Activated CD4-positive, alpha-beta T cell treated with anti-CD3 and anti-CD28 coated beads, Interleukin-2, amount 10 ng/mL, durations not matched to agents 7 days and 5 days (primary cell): ENCODE measurements at regions not wholly inside any gene's neighbourhood (a gene's known extent, or its start where the extent isn't known, plus 50 kb on each side); places are given as distances from the start of the nearest gene placed in this dataset.
"Not testable (repeated sequence)": the region's sequence is repeated elsewhere in the genome, so short reads cannot be mapped to it uniquely, and the experiment has no call there.

Experiments
- CTCF ChIA-PET: fragments of 350-600 bp; sonication (Branson Sonifier 250); formaldehyde crosslinking; loops from one replicate; lab custom pipeline; 2021; ENCODE audit warnings: antibody characterized with exemption; lab: Charles Lee
- POLR2A ChIA-PET: fragments of 350-600 bp; sonication (Branson Sonifier 250); formaldehyde crosslinking; loops from one replicate; lab custom pipeline; 2021; ENCODE audit warnings: antibody characterized with exemption; lab: Charles Lee
- DNase-seq: peaks from one replicate; pipeline ENCODE4 v3.0.0-alpha.2; 2020
- H3K27ac Mint-ChIP-seq: one replicate; pipeline ENCODE4 v1.8.0; 2021; ENCODE audit warnings: mild to moderate bottlenecking, moderate library complexity, mixed read lengths
- H3K27me3 Mint-ChIP-seq: one replicate; pipeline ENCODE4 v1.8.0; 2021; ENCODE audit warnings: mixed read lengths
- H3K36me3 Mint-ChIP-seq: one replicate; pipeline ENCODE4 v1.8.0; 2021; ENCODE audit warnings: low read depth, mixed read lengths
- H3K4me1 Mint-ChIP-seq: one replicate; pipeline ENCODE4 v1.8.0; 2021; ENCODE audit warnings: mixed read lengths
- H3K4me3 Mint-ChIP-seq: one replicate; pipeline ENCODE4 v1.8.0; 2021; ENCODE audit warnings: mild to moderate bottlenecking, moderate library complexity, mixed read lengths
- H3K9me3 Mint-ChIP-seq: one replicate; pipeline ENCODE4 v1.8.0; 2021; ENCODE audit warnings: mixed read lengths

DNA sequence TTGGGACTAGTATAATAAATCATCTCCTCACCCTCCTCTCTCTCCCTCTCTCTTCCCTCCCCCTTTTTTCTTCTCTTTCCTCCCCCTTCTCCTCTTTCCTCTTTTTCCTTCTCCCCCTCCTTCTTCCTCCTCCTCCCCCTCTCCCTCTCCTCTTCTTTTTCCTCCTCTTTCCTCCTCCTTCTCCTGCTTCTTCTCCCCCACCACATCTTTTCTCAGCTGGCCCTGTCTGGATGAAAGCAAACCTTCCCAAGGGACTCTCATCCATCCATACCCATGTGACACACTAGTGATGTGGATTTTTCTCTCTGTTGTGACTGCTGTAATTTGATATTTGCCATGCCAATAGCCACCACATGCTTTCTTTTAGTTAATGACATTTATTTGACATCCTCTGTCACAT is 127.2 kb downstream of the EBLN2 start:
- no peak overlapping the region for H3K27ac Mint-ChIP-seq
- H3K9me3 Mint-ChIP-seq = peaks cover 3% of the 10 kb centered on the region
- ChIA-PET POLR2A (no interaction called here), CTCF (no interaction called here)
- no peak overlapping the region for H3K4me3 Mint-ChIP-seq
- no peaks in the 10 kb centered on the region for H3K4me1 Mint-ChIP-seq
- H3K36me3 Mint-ChIP-seq = no peaks in the 10 kb centered on the region
- no peak for DNase-seq
- peaks cover 7% of the 10 kb centered on the region for H3K27me3 Mint-ChIP-seq

GRCh38 chr3:73192036-73192738 is 130.7 kb downstream of the EBLN2 start:
- H3K27ac Mint-ChIP-seq = no peak overlapping the region
- H3K36me3 Mint-ChIP-seq = no peaks in the 10 kb centered on the region
- no peak overlapping the region for H3K4me3 Mint-ChIP-seq
- CTCF ChIA-PET = interaction anchor here (0.5 to 1.3 kb wide), 3 partner anchors 12 to 1025 kb away, joined by 3 to 4 read pairs (median 3); no protein-coding TSS in a partner anchor
- H3K4me1 Mint-ChIP-seq = no peaks in the 10 kb centered on the region
- H3K27me3 Mint-ChIP-seq = peaks cover 2% of the 10 kb centered on the region
- DNase-seq = no peak
- peaks cover 6% of the 10 kb centered on the region for H3K9me3 Mint-ChIP-seq
- POLR2A ChIA-PET = no interaction called here

GRCh38 chr3:73193943-73194342 is 132.5 kb downstream of the EBLN2 start:
- H3K36me3 Mint-ChIP-seq, DNase-seq, POLR2A ChIA-PET, H3K27ac Mint-ChIP-seq, H3K27me3 Mint-ChIP-seq, H3K4me3 Mint-ChIP-seq, CTCF ChIA-PET, H3K9me3 Mint-ChIP-seq, H3K4me1 Mint-ChIP-seq: not testable (repeated sequence)

DNA sequence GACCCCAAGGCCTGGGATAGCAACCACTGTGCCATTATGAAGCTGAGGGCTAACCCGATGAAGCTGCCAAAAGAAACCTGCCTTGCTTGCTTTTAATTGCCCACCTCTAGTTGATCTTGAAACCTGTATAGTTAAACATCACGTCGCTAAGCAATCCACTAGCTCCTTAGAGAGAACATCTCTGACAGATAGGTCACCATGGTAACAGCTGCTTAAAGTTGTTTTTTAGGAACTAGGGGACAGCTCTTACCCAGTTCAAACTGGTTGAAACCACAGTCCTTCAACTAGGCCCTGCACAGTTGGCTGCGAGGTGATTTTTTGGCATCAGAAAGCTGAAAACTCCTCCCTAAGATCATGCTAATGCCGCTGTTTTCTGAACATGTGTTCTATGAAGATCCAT is 135.7 kb downstream of the EBLN2 start:
- peaks cover 6% of the 10 kb centered on the region for H3K9me3 Mint-ChIP-seq
- ChIA-PET CTCF (interaction anchor here (0.7 kb wide), 1 partner anchor 12 kb away, joined by 3 read pairs; no protein-coding TSS in a partner anchor), POLR2A (no interaction called here)
- H3K27me3 Mint-ChIP-seq = peaks cover 4% of the 10 kb centered on the region
- DNase-seq = no peak
- H3K36me3 Mint-ChIP-seq = no peaks in the 10 kb centered on the region
- H3K27ac Mint-ChIP-seq = no peak overlapping the region
- no peak overlapping the region for H3K4me3 Mint-ChIP-seq
- H3K4me1 Mint-ChIP-seq = no peaks in the 10 kb centered on the region

- H3K27me3 Mint-ChIP-seq = peaks cover 4% of the 10 kb centered on the region
- ChIA-PET POLR2A (no interaction called here), CTCF (no interaction called here)
- H3K27ac Mint-ChIP-seq = no peak overlapping the region
- no peaks in the 10 kb centered on the region for H3K4me1 Mint-ChIP-seq
- H3K36me3 Mint-ChIP-seq = no peaks in the 10 kb centered on the region
- H3K9me3 Mint-ChIP-seq = no peaks in the 10 kb centered on the region
- no peak for DNase-seq
- H3K4me3 Mint-ChIP-seq = no peak overlapping the region
These were observed 141.6 kb downstream of the EBLN2 start for GRCh38 chr3:73203101-73203500.

- Mint-ChIP-seq H3K4me3 (no peak overlapping the region), H3K27ac (no peak overlapping the region), H3K9me3 (no peaks in the 10 kb centered on the region), H3K4me1 (no peaks in the 10 kb centered on the region), H3K36me3 (no peaks in the 10 kb centered on the region), H3K27me3 (peaks cover 4% of the 10 kb centered on the region)
- ChIA-PET CTCF (no interaction called here), POLR2A (no interaction called here)
- no peak for DNase-seq
These were observed 142.2 kb downstream of the EBLN2 start for GRCh38 chr3:73203633-73204032.

GRCh38 chr3:73204841-73205240 is 143.4 kb downstream of the EBLN2 start:
- Mint-ChIP-seq H3K27ac (no peak overlapping the region), H3K9me3 (no peaks in the 10 kb centered on the region), H3K27me3 (peaks cover 4% of the 10 kb centered on the region), H3K36me3 (no peaks in the 10 kb centered on the region), H3K4me3 (no peak overlapping the region), H3K4me1 (no peaks in the 10 kb centered on the region)
- POLR2A ChIA-PET = no interaction called here
- no peak for DNase-seq
- CTCF ChIA-PET = no interaction called here

GRCh38 chr3:73206030-73206429 is 144.6 kb downstream of the EBLN2 start:
- H3K27ac Mint-ChIP-seq = no peak overlapping the region
- H3K4me1 Mint-ChIP-seq = no peaks in the 10 kb centered on the region
- peaks cover under 1% of the 10 kb centered on the region for H3K27me3 Mint-ChIP-seq

GRCh38 chr3:73207946-73208440 is 146.5 kb downstream of the EBLN2 start:
- no peak for DNase-seq
- Mint-ChIP-seq H3K4me1 (no peaks in the 10 kb centered on the region), H3K36me3 (no peaks in the 10 kb centered on the region), H3K4me3 (no peak overlapping the region), H3K27ac (no peak overlapping the region), H3K9me3 (no peaks in the 10 kb centered on the region), H3K27me3 (no peaks in the 10 kb centered on the region)
- POLR2A ChIA-PET = no interaction called here
- CTCF ChIA-PET = interaction anchor here (0.6 kb wide), 1 partner anchor 1448 kb away, joined by 3 read pairs; no protein-coding TSS in a partner anchor

More at GRCh38 chr3:73206030-73206429, 144.6 kb downstream of the EBLN2 start:
- Mint-ChIP-seq H3K36me3 (no peaks in the 10 kb centered on the region), H3K9me3 (no peaks in the 10 kb centered on the region), H3K4me3 (no peak overlapping the region)
- DNase-seq = no peak
- CTCF ChIA-PET = interaction anchor here (0.6 kb wide), 1 partner anchor 328 kb away, joined by 3 read pairs; no protein-coding TSS in a partner anchor
- POLR2A ChIA-PET = no interaction called here

GRCh38 chr3:73210759-73211158 is 149.3 kb downstream of the EBLN2 start:
- DNase-seq = no peak
- POLR2A ChIA-PET = no interaction called here
- CTCF ChIA-PET = no interaction called here
- Mint-ChIP-seq H3K27me3 (no peaks in the 10 kb centered on the region), H3K36me3 (no peaks in the 10 kb centered on the region), H3K4me1 (no peaks in the 10 kb centered on the region), H3K4me3 (no peak overlapping the region), H3K9me3 (no peaks in the 10 kb centered on the region), H3K27ac (no peak overlapping the region)

DNA sequence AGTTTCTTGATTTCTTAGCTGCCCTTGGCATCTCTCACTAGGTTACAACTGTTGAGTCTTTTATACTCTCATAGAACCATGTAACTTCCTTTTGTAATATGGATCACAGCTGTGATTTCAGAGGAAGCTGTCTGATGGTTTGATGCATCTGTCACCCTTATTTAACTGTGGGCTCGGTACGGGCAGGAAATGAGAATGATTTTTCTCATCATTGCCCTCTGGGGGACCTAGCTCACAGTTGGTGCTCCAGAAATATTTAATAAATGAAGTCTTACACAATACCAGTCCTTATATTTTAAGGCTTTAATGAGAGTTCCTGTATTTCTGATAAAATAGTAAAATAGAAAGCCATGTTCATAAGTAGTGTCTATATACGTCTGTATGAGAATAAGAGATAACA is 151.2 kb downstream of the EBLN2 start:
- Mint-ChIP-seq H3K4me1 (no peaks in the 10 kb centered on the region), H3K36me3 (no peaks in the 10 kb centered on the region), H3K9me3 (no peaks in the 10 kb centered on the region), H3K27me3 (no peaks in the 10 kb centered on the region), H3K27ac (no peak overlapping the region), H3K4me3 (no peak overlapping the region)
- CTCF ChIA-PET = no interaction called here
- no peak for DNase-seq
- POLR2A ChIA-PET = interaction anchor here (0.6 kb wide), 1 partner anchor 12 kb away, joined by 3 read pairs; no protein-coding TSS in a partner anchor

GRCh38 chr3:73213896-73214295 is 152.4 kb downstream of the EBLN2 start:
- DNase-seq = no peak
- no peak overlapping the region for H3K27ac Mint-ChIP-seq
- H3K4me3 Mint-ChIP-seq = no peak overlapping the region
- POLR2A ChIA-PET = no interaction called here
- no peaks in the 10 kb centered on the region for H3K4me1 Mint-ChIP-seq
- H3K36me3 Mint-ChIP-seq = no peaks in the 10 kb centered on the region
- no peaks in the 10 kb centered on the region for H3K9me3 Mint-ChIP-seq
- H3K27me3 Mint-ChIP-seq = no peaks in the 10 kb centered on the region
- CTCF ChIA-PET = no interaction called here

- Mint-ChIP-seq H3K4me3 (no peak overlapping the region), H3K9me3 (no peaks in the 10 kb centered on the region), H3K27me3 (no peaks in the 10 kb centered on the region), H3K4me1 (no peaks in the 10 kb centered on the region), H3K27ac (no peak overlapping the region), H3K36me3 (no peaks in the 10 kb centered on the region)
- DNase-seq = no peak
- ChIA-PET POLR2A (no interaction called here), CTCF (interaction anchor here (0.7 kb wide), 1 partner anchor 23 kb away, joined by 4 read pairs; no protein-coding TSS in a partner anchor)
These were observed 153.4 kb downstream of the EBLN2 start for GRCh38 chr3:73214846-73215245.
